HG03095 (cell line): ENCODE measurements at regions not wholly inside any gene's neighbourhood (a gene's known extent, or its start where the extent isn't known, plus 50 kb on each side); places are given as distances from the start of the nearest gene placed in this dataset.
A peak's percentile ranks its signal among the peaks of the same experiment; 100 is the strongest.
"Not testable (repeated sequence)": the region's sequence is repeated elsewhere in the genome, so short reads cannot be mapped to it uniquely, and the experiment has no call there.

ENCODE experiments used
- ATAC-seq: cut with Tn5 transposase; IDR thresholded peaks from one replicate; pipeline ENCODE4 v1.9.1; 2021; ENCODE audit warnings: moderate library complexity; ENCODE audit not compliant: unreplicated experiment

GRCh38 chr12:58302487-58303011 lies 361.2 kb downstream of the ATP23 start:
- ATAC-seq, result no peak

GRCh38 chr12:58306266-58307000 lies 365.1 kb downstream of the ATP23 start:
- ATAC-seq, result no peak

DNA sequence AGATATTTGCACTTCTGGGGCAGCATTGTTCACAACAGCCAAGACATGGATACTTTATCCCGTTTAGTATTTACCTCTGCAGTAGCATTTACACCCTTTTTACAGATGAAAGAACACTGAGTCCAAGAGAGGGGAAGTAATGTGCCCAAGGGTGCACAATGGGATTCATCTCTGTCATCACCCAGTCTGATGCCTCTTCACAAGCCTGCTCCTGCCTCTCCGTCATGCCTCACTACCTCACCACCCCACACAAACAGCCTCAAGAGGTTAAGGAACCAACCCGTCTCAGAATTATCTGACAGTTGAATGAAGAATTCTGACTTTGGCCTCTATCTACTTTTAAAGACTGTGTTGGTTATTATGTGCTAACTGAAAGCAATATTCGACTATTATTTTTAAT lies 368.4 kb downstream of the ATP23 start:
- no peak for ATAC-seq

- ATAC-seq, result no peak
These were observed 369.0 kb downstream of the ATP23 start for GRCh38 chr12:58310368-58310767.

- no peak for ATAC-seq
These were observed 369.6 kb downstream of the ATP23 start for GRCh38 chr12:58310809-58311622.

DNA sequence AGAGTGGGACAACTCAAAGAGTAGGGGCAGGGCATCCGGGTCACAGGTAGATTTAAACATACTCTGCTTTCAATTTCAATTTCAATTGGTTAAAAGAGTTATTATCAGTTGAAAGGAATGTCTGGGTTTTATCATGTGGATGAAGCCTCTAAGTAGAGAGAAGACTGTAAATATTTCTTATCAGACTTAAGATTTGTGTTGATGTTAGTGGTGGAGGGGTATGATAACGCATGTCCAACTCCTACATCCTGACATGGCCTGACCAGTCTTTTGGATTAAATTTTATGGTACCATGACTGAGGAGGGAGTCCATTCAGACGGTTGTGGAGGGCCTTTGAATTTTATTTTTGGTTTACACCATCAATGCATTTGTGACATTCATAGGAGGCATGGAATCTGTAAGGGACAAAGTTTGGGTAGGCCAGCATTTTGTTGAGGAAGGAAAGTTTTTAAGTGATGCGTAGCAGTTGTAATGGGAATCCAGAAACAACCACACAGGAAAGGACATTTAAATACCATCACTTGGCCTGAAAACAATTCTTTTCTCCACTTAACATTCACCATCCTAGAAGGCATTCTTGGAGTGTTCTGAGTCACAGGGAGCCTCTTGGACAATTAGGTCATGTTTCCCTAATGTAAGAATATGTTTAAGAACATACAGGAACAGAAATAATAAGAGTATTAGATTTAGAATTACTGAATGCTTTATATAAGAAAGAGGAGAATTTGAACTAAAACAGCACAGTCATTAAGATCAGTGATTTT lies 371.9 kb downstream of the ATP23 start:
- no peak for ATAC-seq

GRCh38 chr12:58314610-58315009 lies 373.2 kb downstream of the ATP23 start:
- ATAC-seq, result no peak

DNA sequence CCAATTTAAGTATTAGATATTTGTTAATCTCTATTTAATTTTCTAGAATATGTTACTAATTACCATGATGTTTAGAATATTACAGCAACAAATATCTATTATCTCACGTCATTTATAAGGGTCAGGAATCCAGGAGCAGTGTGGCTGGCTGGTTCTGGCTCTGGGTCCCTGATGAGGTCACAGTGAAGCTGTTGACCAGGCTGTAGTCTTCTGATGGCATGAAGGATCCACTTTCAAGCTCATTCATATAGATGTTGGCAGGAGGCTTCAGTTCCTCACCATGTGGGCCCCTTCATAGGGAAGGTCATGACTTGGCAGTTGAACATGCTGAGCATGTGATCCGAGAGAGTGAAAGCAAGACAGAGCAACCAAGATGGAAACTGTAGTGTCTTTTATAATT lies 375.6 kb downstream of the ATP23 start:
- ATAC-seq, result no peak

GRCh38 chr12:58321414-58321813 lies 380.0 kb downstream of the ATP23 start:
- peak; percentile 88 for ATAC-seq

GRCh38 chr12:58323676-58324075 lies 382.3 kb downstream of the ATP23 start:
- no peak for ATAC-seq

GRCh38 chr12:58325561-58325960 lies 384.2 kb downstream of the ATP23 start:
- no peak for ATAC-seq

- no peak for ATAC-seq
These were observed 385.2 kb downstream of the ATP23 start for GRCh38 chr12:58326534-58326933.

GRCh38 chr12:58336581-58337242 lies 395.3 kb downstream of the ATP23 start:
- not testable (repeated sequence) for ATAC-seq

GRCh38 chr12:58337539-58337938 lies 396.2 kb downstream of the ATP23 start:
- not testable (repeated sequence) for ATAC-seq

DNA sequence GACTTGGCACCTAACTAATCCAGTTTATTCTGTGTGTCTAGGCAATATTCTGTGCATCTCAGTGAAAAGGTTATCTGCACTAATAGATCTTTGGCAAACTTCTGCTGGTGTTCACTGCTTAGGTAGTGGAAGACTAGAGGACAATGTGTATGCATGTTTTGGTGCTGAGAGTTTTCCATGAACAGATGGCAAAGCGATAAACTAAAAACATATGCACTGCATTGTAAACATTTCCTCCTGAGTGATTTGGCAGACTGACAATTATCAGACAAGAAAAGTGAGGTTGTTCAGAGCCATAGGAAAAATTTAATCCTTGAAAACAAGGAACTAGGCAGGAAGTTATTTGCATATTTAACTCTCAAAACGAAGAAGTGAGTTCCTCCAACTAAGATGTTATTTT lies 400.4 kb downstream of the ATP23 start:
- ATAC-seq, result no peak

GRCh38 chr12:58342736-58343135 lies 401.4 kb downstream of the ATP23 start:
- no peak for ATAC-seq

DNA sequence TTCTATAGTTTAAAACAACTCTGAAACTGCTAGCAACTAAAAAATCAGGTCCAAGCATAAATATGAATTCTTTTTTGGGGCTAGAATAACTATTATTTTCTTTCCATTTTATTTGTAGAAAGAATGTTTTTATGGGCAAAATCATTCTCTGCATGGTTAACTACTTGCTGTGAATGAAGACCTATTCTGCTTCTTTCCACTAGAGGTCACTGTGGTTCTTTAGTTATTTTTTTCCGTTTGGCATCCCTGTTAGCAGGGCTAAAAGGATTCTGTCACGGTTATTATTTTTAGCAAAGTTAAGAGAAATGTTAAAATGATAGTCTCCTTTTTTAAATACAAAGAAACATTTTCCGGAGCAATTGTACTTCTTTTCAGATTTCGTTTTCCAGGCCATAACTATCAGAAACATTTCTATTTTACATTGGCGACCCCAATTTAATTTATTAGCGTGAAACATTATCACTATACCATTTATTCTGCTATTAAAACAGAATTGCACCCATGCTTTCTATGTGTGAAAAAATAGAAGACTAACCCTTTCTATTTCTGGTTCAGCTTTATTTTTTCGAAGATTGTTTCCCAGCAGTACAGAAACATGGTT lies 404.8 kb downstream of the ATP23 start:
- ATAC-seq, result no peak

GRCh38 chr12:58347188-58347587 lies 405.8 kb downstream of the ATP23 start:
- no peak for ATAC-seq

- ATAC-seq, result no peak
These were observed 406.3 kb downstream of the ATP23 start for GRCh38 chr12:58347691-58348090.

GRCh38 chr12:58349161-58349560 lies 407.8 kb downstream of the ATP23 start:
- no peak for ATAC-seq
